ENCODE measurements at regions not wholly inside any gene's neighbourhood (a gene's known extent, or its start where the extent isn't known, plus 50 kb on each side); places are given as distances from the start of the nearest gene placed in this dataset.

DNA sequence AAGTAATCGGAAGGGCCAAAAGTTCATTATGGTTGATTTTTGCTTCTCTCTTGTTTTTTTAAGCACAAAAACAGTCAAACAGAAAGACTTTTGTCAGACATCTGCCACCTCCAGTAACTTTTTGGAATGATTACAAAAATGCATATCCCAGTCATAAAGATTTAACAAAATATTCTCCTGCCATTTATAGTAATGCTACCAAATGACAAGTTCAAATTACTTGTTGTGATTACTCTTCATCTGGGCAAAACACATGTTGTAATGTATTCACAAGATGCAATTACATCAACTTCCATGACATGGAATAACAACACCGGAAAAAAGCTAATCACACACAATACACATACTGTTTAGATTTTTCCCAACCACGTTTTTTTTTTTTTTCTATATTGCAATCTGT, 1017.5 kb upstream of the TENM4 start:
- TF ChIP-seq, protein P1, sequence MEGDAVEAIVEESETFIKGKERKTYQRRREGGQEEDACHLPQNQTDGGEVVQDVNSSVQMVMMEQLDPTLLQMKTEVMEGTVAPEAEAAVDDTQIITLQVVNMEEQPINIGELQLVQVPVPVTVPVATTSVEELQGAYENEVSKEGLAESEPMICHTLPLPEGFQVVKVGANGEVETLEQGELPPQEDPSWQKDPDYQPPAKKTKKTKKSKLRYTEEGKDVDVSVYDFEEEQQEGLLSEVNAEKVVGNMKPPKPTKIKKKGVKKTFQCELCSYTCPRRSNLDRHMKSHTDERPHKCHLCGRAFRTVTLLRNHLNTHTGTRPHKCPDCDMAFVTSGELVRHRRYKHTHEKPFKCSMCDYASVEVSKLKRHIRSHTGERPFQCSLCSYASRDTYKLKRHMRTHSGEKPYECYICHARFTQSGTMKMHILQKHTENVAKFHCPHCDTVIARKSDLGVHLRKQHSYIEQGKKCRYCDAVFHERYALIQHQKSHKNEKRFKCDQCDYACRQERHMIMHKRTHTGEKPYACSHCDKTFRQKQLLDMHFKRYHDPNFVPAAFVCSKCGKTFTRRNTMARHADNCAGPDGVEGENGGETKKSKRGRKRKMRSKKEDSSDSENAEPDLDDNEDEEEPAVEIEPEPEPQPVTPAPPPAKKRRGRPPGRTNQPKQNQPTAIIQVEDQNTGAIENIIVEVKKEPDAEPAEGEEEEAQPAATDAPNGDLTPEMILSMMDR (IDR thresholded peaks at IDR 0.05), result no peak
- TF ChIP-seq POLR2A (IDR thresholded peaks at IDR 0.05) (no peak), POLR2AphosphoS5 (IDR thresholded peaks at IDR 0.05) (no peak), EP300 (IDR thresholded peaks at IDR 0.05) (no peak)

Data from sigmoid colon (tissue), 4 donors.